ENCODE measurements at regions not wholly inside any gene's neighbourhood (a gene's known extent, or its start where the extent isn't known, plus 50 kb on each side); places are given as distances from the start of the nearest gene placed in this dataset.

DNA sequence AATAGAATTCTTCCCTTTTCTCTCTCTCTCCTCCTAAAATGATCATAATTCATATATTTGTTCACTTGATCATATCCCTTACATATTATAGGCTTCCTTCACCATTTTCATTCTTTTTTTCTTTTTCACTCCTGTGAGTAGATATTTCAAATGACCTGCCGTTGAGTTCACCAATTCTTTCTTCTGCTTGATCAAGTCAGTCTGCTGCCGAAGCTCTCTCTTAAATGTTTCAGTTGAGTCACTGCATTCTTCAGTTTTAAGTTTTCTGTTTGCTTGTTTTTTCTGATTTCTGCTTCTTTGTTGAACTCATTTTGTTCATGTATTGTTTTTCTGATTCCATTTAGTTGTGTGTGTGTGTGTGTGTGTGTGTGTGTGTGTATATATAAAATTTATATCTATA, 354.3 kb downstream of the GPAT3 start:
- TF ChIP-seq, protein P1, sequence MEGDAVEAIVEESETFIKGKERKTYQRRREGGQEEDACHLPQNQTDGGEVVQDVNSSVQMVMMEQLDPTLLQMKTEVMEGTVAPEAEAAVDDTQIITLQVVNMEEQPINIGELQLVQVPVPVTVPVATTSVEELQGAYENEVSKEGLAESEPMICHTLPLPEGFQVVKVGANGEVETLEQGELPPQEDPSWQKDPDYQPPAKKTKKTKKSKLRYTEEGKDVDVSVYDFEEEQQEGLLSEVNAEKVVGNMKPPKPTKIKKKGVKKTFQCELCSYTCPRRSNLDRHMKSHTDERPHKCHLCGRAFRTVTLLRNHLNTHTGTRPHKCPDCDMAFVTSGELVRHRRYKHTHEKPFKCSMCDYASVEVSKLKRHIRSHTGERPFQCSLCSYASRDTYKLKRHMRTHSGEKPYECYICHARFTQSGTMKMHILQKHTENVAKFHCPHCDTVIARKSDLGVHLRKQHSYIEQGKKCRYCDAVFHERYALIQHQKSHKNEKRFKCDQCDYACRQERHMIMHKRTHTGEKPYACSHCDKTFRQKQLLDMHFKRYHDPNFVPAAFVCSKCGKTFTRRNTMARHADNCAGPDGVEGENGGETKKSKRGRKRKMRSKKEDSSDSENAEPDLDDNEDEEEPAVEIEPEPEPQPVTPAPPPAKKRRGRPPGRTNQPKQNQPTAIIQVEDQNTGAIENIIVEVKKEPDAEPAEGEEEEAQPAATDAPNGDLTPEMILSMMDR (IDR thresholded peaks at IDR 0.05; ENCODE audit: low read depth, low read length): no peak
- TF ChIP-seq MYC (IDR thresholded peaks at IDR 0.05; ENCODE audit: low read depth, low read length): no peak
